ENCODE measurements at regions not wholly inside any gene's neighbourhood (a gene's known extent, or its start where the extent isn't known, plus 50 kb on each side); places are given as distances from the start of the nearest gene placed in this dataset.
A peak's percentile ranks its signal among the peaks of the same experiment; 100 is the strongest.

GRCh38 chr6:170188571-170189001, 102.3 kb downstream of the DLL1 start:
- H3K27ac ChIP-seq, result peak overlapping the region; percentile 85
- CTCF ChIA-PET, result interaction anchor here (0.5 kb wide), 1 partner anchor 103 kb away, joined by 3 read pairs; no protein-coding TSS in a partner anchor
- POLR2A ChIA-PET (ENCODE audit: low non-redundant PET), result no interaction called here
- TF ChIP-seq CTCF (conservative IDR thresholded peaks at IDR 0.05; ENCODE audit: low read depth), result no peak
- DNase-seq (ENCODE audit: low spot score), result no peak

- POLR2A ChIA-PET (ENCODE audit: low non-redundant PET), result interaction anchor here (0.7 kb wide), 1 partner anchor 65 kb away, joined by 3 read pairs; no protein-coding TSS in a partner anchor
- CTCF ChIA-PET, result no interaction called here
- DNase-seq (ENCODE audit: low spot score), result no peak
- no peak for TF ChIP-seq CTCF (conservative IDR thresholded peaks at IDR 0.05; ENCODE audit: low read depth)
- H3K27ac ChIP-seq, result peak overlapping the region; percentile 85
Observed at GRCh38 chr6:170187669-170188566, 103.0 kb downstream of the DLL1 start.

- no peak for TF ChIP-seq CTCF (conservative IDR thresholded peaks at IDR 0.05; ENCODE audit: low read depth)
- ChIA-PET POLR2A (ENCODE audit: low non-redundant PET) (interaction anchor here (0.7 kb wide), 1 partner anchor 65 kb away, joined by 3 read pairs; no protein-coding TSS in a partner anchor), CTCF (interaction anchor here (0.6 kb wide), 1 partner anchor 366 kb away, joined by 4 read pairs; no protein-coding TSS in a partner anchor)
- no peak for DNase-seq (ENCODE audit: low spot score)
- peak overlapping the region; percentile 85 for H3K27ac ChIP-seq
Observed at GRCh38 chr6:170186941-170187668, 103.8 kb downstream of the DLL1 start.

- no peak for TF ChIP-seq CTCF (conservative IDR thresholded peaks at IDR 0.05; ENCODE audit: low read depth)
- ChIA-PET POLR2A (ENCODE audit: low non-redundant PET) (no interaction called here), CTCF (interaction anchor here (0.6 kb wide), 1 partner anchor 367 kb away, joined by 4 read pairs; no protein-coding TSS in a partner anchor)
- peak; percentile 24 for DNase-seq (ENCODE audit: low spot score)
- H3K27ac ChIP-seq, result peak overlapping the region; percentile 85
Observed at GRCh38 chr6:170186006-170186935, 104.6 kb downstream of the DLL1 start.

GRCh38 chr6:170185175-170185978, 105.5 kb downstream of the DLL1 start:
- DNase-seq (ENCODE audit: low spot score), result no peak
- no peak for TF ChIP-seq CTCF (conservative IDR thresholded peaks at IDR 0.05; ENCODE audit: low read depth)
- CTCF ChIA-PET, result no interaction called here
- POLR2A ChIA-PET (ENCODE audit: low non-redundant PET), result no interaction called here
- peak overlapping the region; percentile 85 for H3K27ac ChIP-seq

All from RWPE1 (cell line).